Parathyroid adenoma (tissue), 2 donors: ENCODE measurements at regions not wholly inside any gene's neighbourhood (a gene's known extent, or its start where the extent isn't known, plus 50 kb on each side); places are given as distances from the start of the nearest gene placed in this dataset.

Source experiments
- H2AFZ ChIP-seq: fragments of 300-600 bp; sonication (generic); one replicate; pipeline ENCODE4 v1.7.0; 2017; ENCODE audit warnings: antibody characterized with exemption, mild to moderate bottlenecking
- H3K27ac ChIP-seq: fragments of 300-600 bp; sonication (generic); one replicate; pipeline ENCODE4 v1.7.0; 2017
- H3K27me3 ChIP-seq: fragments of 300-600 bp; sonication (generic); one replicate; pipeline ENCODE4 v1.7.0; 2017; ENCODE audit warnings: low read length; ENCODE audit not compliant: control insufficient read depth, insufficient read depth
- H3K36me3 ChIP-seq: fragments of 300-600 bp; sonication (generic); one replicate; pipeline ENCODE4 v1.7.0; 2017; ENCODE audit warnings: low read length; ENCODE audit not compliant: control insufficient read depth, insufficient read depth
- H3K4me1 ChIP-seq: fragments of 300-600 bp; sonication (generic); one replicate; pipeline ENCODE4 v1.7.0; 2017; ENCODE audit warnings: control low read depth
- H3K4me2 ChIP-seq: fragments of 300-600 bp; sonication (generic); one replicate; pipeline ENCODE4 v1.7.0; 2017; ENCODE audit warnings: low read length
- H3K4me3 ChIP-seq: fragments of 300-600 bp; sonication (generic); one replicate; pipeline ENCODE4 v1.7.0; 2017; ENCODE audit warnings: low read depth, low read length
- H3K79me2 ChIP-seq: fragments of 300-600 bp; sonication (generic); one replicate; pipeline ENCODE4 v1.7.0; 2017; ENCODE audit warnings: control low read depth
- H3K9ac ChIP-seq: fragments of 300-600 bp; sonication (generic); one replicate; pipeline ENCODE4 v1.7.0; 2017; ENCODE audit warnings: mild to moderate bottlenecking
- H3K9me3 ChIP-seq: fragments of 300-600 bp; sonication (generic); one replicate; pipeline ENCODE4 v1.7.0; 2017; ENCODE audit warnings: low read length; ENCODE audit not compliant: control insufficient read depth
- CTCF ChIP-seq: fragments of 300-600 bp; sonication (generic); IDR thresholded peaks from one replicate; pipeline ENCODE4 v1.7.0; 2017; ENCODE audit warnings: antibody characterized with exemption, mild to moderate bottlenecking
- donor health status: primary hyperparathyroidism.

GRCh38 chr21:23003951-23004350, 2005.7 kb downstream of the NCAM2 start:
- Histone ChIP-seq H3K4me3 (no peak overlapping the region), H3K27me3 (no peaks in the 10 kb centered on the region), H3K9me3 (no peaks in the 10 kb centered on the region), H3K9ac (no peak overlapping the region), H3K4me2 (no peak overlapping the region), H3K4me1 (no peaks in the 10 kb centered on the region), H2AFZ (no peak overlapping the region), H3K27ac (no peak overlapping the region), H3K36me3 (no peaks in the 10 kb centered on the region), H3K79me2 (no peaks in the 10 kb centered on the region)
- no peak for TF ChIP-seq CTCF

GRCh38 chr21:23008601-23009202, 2010.5 kb downstream of the NCAM2 start:
- Histone ChIP-seq H3K36me3 (no peaks in the 10 kb centered on the region), H2AFZ (no peak overlapping the region), H3K4me3 (no peak overlapping the region), H3K27ac (no peak overlapping the region), H3K4me2 (no peak overlapping the region), H3K9me3 (no peaks in the 10 kb centered on the region), H3K9ac (no peak overlapping the region), H3K4me1 (no peaks in the 10 kb centered on the region), H3K79me2 (no peaks in the 10 kb centered on the region), H3K27me3 (no peaks in the 10 kb centered on the region)
- TF ChIP-seq CTCF, result no peak

GRCh38 chr21:23009360-23009759, 2011.2 kb downstream of the NCAM2 start:
- Histone ChIP-seq H3K36me3 (no peaks in the 10 kb centered on the region), H3K9ac (no peak overlapping the region), H3K27me3 (no peaks in the 10 kb centered on the region), H3K4me3 (no peak overlapping the region), H3K79me2 (no peaks in the 10 kb centered on the region), H3K9me3 (no peaks in the 10 kb centered on the region), H2AFZ (no peak overlapping the region), H3K4me1 (no peaks in the 10 kb centered on the region), H3K27ac (no peak overlapping the region), H3K4me2 (no peak overlapping the region)
- TF ChIP-seq CTCF, result no peak

GRCh38 chr21:23014021-23014420, 2015.8 kb downstream of the NCAM2 start:
- no peak overlapping the region for H3K9ac ChIP-seq
- no peaks in the 10 kb centered on the region for H3K4me1 ChIP-seq
- no peaks in the 10 kb centered on the region for H3K79me2 ChIP-seq
- no peak overlapping the region for H3K4me2 ChIP-seq
- no peak for TF ChIP-seq CTCF
- no peaks in the 10 kb centered on the region for H3K9me3 ChIP-seq
- no peaks in the 10 kb centered on the region for H3K36me3 ChIP-seq
- no peaks in the 10 kb centered on the region for H3K27me3 ChIP-seq
- no peak overlapping the region for H3K4me3 ChIP-seq
- no peak overlapping the region for H2AFZ ChIP-seq
- no peak overlapping the region for H3K27ac ChIP-seq

GRCh38 chr21:23016617-23017016, 2018.4 kb downstream of the NCAM2 start:
- no peaks in the 10 kb centered on the region for H3K9me3 ChIP-seq
- no peak for TF ChIP-seq CTCF
- no peaks in the 10 kb centered on the region for H3K27me3 ChIP-seq
- no peaks in the 10 kb centered on the region for H3K36me3 ChIP-seq
- H3K4me3 ChIP-seq, result no peak overlapping the region
- no peak overlapping the region for H2AFZ ChIP-seq
- no peak overlapping the region for H3K27ac ChIP-seq
- H3K4me1 ChIP-seq, result no peaks in the 10 kb centered on the region
- H3K4me2 ChIP-seq, result no peak overlapping the region
- H3K79me2 ChIP-seq, result no peaks in the 10 kb centered on the region
- H3K9ac ChIP-seq, result no peak overlapping the region
